CD4-positive, alpha-beta T cell treated with Interleukin-17A for 4 hours (primary cell): ENCODE measurements at regions not wholly inside any gene's neighbourhood (a gene's known extent, or its start where the extent isn't known, plus 50 kb on each side); places are given as distances from the start of the nearest gene placed in this dataset.
A peak's percentile ranks its signal among the peaks of the same experiment; 100 is the strongest.
"Not testable (repeated sequence)": the region's sequence is repeated elsewhere in the genome, so short reads cannot be mapped to it uniquely, and the experiment has no call there.

Source experiments
- DNase-seq: peaks from one replicate; pipeline ENCODE4 v3.0.0-alpha.2; 2020; ENCODE audit warnings: mixed read lengths

DNA sequence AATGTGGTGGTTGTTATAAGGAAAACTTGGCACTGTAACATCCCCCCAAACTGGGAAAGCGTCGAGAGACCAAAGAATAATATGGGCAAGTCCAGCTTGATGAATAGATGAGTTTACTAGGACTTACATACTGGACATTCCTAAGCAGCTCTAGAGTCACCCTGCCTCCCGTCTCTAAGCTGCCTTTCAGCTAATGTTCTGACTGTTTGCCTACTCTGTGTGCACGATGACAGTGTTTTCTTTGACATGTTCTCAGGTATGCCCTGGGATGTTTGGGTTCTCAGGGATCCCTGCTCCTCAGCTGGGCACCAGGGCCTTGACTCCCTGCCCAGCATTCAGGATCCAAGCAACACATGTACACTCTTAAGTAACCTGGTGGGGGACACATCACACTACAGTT is 87.5 kb downstream of the MRPL57 start:
- DNase-seq: not testable (repeated sequence)

DNA sequence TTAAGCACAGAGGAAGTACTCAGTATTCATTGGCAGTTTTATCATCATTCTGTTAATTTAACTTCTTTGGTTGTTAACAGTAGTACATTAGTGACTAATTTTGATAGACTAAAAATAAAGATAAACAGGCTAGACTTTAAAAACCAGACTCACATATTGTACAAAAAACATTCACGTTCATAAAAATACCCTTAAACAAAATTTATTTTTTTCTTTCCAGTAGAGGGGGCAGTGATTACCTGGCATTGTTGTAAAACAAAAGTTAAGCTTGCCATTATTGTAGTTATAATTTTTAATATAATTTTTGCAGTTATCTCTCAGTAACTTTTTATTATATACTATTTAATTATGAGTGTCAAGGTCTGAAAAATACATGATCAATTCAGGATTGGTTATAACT is 92.0 kb downstream of the MRPL57 start:
- DNase-seq: not testable (repeated sequence)

DNA sequence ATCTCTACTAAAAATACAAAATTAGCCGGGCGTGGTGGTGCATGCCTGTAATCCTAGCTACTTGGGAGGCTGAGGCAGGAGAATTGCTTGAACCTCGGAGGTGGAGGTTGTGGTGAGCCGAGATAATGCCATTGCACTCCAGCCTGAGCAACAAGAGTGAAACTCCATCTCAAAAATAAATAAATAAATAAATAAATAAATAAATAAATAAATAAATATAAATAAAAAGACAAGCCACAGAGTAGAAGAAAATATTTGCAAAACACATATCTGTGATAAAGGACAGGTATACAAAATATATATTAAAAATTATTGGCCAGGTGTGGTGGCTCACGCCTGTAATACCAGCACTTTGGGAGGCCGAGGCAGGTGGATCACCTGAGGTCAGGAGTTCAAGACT is 96.0 kb downstream of the MRPL57 start:
- not testable (repeated sequence) for DNase-seq

DNA sequence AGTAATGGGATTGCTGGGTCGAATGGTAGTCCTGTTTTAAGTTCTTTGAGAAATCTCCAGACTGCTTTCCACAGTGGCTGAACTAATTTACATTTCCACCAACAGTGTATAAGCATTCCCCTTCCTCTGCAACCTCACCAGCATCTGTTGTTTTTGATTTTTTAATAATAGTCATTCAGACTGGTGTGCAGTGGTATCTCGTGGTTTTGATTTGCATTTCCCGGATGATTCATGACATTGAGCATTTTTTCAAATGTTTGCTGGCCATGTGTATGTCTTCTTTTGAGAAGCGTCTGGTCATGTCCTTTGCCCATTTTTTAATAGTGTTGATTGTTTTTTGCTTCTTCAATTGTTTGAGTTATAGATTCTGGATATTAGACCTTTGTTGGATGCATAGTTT is 98.0 kb downstream of the MRPL57 start:
- DNase-seq: not testable (repeated sequence)

DNA sequence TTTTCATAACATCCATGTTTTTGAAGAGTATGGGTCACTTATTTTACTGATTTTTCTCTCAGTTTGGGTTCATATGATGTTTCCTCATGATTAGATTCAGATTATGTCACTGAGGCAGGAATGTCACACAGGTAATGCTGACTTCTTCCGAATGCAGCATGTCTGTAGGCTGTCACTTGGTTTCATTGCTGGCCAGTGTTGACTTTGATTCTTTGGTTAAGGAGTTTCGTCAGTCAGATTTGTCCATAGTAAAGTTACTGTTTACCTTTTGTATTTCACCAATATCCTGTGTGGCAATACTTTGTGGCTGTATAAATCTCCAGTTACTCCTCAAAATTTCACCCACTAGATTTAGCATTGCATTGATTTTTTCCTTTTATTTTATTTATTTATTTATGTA is 105.6 kb downstream of the MRPL57 start:
- DNase-seq: no peak

DNA sequence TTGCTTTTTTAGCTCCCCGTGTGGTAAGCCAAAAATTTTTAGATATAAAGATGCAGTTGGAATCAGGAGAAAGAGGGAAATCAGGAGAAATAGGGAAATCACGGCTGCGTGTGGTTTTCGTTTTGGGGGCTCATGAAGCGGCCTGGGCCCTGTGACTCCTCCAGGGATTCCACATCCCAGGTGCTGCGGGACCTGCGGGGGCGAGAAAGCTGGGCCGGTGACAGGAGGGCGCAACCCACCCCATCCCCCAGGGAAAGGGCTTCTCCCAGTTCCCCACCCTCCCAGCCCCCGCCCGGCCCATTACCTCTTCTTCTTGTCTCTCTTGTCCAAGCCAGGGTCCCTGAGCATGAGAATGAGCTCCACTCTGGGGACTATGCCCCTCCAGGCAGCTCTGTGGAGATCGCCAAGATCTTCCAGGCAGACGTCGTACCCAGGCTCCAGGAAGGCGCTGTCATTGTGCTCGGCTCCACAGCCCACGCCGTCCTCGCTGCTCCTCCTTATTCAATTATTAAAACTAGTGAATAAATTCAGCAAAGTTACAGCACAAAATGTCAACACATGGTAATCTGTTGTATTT is 111.0 kb downstream of the MRPL57 start:
- DNase-seq: no peak

DNA sequence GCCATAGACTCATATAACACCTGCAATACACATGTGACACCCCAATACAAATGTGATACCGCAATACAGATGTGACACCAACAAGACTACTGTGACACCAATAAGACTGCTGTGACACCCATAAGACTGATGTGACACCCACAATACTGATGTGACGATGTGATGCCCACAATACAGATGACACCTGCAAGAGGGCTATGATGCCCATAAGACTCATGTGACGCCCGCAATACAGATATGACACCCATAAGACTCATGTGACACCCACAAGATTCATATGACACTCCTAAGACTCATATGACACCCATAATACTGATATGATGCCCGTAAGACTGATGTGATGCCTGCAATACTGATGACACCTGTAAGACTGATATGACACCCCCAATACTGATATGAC is 113.0 kb downstream of the MRPL57 start:
- DNase-seq: no peak

DNA sequence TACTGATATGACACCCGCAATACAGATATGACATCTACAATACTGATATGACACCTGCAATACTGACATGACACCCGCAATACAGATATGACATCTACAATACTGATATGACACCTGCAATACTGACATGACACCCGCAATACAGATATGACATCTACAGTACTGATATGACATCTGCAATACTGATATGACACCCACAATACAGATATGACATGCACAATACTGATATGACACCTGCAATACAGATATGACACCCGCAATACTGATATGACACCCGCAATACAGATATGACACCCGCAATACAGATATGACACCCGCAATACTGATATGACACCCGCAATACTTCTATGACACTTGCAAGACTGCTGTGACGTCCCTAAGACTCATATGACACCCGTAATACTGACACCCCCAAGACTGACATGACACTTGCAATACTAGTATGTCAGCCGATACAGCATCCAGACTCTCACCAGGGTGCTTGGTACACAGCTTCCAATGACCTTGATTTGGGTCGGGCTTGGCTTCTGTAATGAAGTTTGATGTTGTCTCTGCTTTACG is 114.1 kb downstream of the MRPL57 start:
- not testable (repeated sequence) for DNase-seq

DNA sequence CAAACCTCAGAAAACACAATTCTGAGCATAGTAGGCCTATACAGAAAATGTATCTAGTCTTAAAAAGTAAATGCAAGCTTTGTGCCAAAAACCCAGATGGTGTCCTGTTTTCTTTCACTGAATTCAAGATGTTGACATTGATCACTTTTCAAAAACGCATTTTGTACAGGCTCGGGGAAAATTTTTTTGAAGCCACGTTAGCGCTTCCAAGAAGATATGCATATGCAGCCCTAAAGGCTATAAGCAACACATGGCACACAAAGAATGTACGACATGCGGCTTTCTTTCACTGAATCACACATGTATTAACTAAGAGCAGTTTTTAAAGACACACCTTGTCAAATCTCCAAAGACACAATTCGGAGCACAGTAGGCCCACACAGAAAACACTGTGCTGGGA is 115.4 kb downstream of the MRPL57 start:
- no peak for DNase-seq

DNA sequence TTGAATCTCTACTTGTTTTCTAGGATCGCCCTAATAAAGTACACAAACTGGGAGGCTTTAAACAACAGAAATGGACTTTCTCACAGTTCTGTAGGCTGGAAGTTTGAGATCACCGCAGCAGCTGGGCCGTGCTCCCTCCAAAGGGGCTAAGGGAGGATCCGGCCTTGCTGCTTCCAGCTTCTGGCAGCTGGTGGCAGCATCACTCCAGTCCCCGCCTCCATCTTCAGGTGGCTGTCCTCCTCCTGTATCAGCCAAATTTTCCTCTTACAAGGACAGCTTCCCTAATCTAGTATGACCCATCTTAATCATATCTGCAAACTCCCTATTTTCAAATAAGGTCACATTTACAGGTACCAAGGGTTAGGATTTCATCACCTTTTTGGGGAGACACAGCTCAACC is 120.5 kb downstream of the MRPL57 start:
- DNase-seq: peak; percentile 55

DNA sequence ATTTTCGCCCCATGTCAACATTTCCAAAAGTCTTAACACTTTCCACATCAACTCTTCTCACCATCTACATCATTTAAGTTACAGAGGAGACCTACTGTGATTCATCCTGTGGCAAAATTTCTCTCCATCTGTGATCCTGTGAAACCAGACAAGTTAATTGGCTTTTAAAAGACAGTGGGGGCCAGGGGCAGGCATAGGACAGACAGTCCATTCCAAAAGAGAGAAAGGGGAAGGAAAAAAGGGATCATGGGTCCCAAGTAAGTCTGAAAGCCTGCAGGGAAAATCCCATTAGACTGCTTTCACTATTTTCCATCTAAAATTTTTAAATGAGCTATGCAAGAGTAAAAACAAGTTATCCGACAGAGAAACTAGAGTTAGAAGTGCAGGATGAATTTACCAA is 121.0 kb downstream of the MRPL57 start:
- peak; percentile 5 for DNase-seq

DNA sequence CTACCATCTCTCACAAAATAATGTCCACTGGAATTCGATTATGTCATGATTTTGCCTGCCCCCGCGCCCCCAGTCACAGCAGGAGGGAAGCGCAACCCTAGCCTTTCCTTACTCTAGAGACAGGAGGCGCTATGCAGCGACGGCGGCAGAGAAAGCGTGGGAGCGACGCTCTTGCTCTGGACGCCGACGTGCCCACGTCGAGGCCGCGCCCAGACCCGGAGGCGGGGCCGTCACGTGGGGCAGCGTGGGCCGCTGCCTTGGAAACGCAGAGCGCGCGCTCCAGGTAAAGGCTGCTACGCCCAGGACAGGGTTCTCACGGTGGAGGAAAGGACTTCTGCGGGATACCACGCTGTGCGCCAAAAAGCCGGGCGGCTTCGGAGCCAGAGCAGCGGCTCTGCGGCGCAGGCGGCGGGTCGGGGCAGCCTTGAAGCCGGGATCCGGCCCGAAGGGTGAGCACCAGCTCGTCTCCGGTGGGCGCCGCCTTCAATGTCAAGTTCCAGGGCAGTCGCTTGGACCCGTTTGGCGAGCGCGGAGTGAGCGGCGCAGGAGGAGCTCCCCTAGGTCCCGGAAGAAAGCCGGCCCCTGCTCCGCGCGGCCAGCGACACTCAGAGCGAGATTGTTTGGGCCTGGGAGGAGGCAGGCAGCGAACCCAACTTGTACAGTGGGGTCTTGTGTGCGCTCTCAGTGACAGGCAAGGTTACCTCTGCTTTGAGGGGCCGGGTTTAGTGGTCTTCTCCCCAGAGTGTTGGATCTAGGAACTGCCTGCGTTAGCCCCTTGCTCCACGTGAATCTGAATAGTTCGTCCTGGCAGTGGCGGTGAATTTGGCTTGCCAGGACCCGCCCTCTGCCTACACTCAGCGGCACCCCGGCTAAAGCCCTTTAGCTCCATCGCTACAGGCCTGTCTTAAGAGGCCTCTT is 121.7 kb downstream of the MRPL57 start:
- peak; percentile 89 for DNase-seq

DNA sequence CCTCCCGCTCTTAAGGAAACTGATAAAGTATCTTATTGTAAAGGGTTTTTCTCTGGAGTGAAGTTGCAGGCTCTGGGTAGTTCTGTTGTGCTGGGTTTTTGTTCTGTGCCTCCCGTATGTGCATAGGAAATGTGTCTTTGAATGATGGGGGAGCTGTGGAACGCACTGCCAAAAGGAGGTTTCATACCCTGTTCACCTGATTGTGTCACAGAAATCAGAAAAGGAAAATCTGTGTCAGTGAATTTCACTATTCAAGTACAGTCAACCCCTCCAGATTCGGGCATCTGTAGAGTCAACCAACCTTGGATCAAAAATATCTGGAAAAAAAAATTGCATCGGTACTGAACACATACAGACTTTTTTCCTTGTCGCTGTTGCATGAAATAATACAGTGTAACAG is 127.8 kb downstream of the MRPL57 start:
- no peak for DNase-seq

DNA sequence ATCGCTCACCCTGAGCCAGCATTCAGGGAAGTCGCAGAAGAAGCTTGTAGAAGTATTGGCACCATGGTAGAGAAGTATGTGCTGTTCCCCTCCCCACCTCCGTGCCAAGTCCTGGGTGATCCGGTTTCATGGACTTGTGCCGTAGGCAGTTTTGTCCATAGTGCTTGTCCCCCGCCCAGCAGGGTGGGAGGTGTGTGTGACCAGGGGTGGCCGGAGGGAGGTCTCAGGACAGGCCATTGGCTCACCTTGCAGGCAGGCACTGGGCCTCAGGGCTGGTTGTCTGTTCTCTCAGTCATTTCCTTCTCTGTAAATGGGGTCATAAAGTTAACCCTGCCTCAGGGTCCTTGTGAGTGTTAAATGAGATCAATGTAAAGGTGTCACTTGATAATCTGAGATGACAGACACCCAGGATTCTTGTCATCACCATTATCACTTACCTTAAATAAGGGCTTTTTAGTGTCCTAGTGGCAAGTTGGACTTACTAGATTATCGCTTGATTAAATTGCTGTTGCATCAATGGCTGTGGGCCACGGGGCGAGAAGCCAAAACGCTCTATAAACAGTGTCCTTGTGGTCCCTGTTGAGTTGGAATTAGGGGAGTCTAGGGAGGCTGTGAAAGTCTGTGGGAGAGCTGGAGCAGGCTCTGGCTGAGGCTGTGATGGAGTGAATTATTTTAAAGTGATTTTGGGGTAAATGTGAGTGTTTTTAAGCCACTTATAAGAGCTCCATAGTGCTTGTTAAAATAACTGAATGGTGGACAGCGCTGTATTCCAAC is 130.0 kb downstream of the MRPL57 start:
- DNase-seq: not testable (repeated sequence)

DNA sequence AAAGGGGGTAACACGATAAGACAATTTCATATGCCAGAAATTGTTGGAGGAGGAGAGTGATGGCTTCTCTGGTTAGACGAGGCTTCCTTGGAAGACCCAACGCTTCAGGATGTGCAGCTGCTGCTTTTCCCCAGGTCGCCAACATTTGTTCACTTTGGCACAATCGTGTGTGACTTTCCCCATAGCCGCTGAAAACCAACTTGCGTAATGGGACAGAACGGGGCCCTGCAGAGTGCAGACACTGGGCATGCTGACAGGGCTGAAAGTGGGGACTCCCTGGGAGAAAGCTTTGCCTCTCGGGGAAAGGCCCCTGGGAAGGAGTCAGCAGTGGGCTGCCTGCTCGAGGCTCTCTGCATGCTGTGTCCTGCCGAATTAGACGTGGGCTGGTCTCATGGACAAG is 130.7 kb downstream of the MRPL57 start:
- not testable (repeated sequence) for DNase-seq

DNA sequence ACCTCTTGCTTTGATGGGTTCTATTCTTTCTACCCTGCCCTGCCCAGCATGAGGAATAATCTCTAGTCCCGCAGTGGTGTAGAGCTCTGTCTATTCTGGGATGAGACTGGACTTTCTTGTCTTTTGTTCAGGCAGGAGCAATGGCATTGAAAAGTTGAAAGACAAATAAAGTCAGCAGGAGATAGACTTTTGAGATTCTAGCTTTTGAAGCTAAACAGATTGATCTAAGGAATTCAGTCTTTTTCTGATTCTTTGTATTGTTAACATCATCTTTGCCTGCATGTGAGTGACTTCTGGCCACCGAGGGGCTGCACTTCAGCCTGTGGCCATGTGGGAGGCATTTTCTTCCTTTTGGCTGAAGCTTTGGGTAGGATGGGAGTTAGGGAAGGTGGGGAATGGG is 132.4 kb downstream of the MRPL57 start:
- no peak for DNase-seq

DNA sequence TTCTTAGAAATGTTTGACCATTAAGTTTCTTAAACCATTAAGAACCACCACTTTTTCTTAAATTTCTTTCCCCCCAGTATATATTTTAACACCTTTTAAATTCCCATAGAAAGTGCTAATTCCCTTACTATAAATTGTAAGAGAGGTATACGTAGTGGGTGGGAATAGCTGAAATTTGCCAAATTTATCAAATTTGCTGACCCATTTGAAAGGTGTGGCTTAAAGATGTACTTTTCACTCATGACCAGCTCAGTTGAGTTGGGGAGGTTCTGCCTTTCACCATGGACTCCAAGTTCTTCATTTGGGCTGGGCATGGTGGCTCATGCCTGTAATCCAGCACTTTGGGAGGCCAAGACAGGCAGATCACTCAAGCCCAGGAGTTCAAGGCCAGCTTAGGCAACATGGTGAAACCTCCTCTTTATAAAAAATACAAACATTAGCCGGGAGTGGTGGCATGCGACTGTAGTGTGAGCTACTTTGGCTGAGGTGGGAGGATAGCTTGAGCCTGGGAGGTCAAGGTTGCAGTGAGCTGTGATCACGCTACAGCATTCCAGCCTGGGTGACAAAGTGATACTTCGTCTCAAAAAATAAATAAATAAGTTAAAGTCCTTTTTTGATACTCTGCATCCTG is 133.2 kb downstream of the MRPL57 start:
- DNase-seq: no peak

DNA sequence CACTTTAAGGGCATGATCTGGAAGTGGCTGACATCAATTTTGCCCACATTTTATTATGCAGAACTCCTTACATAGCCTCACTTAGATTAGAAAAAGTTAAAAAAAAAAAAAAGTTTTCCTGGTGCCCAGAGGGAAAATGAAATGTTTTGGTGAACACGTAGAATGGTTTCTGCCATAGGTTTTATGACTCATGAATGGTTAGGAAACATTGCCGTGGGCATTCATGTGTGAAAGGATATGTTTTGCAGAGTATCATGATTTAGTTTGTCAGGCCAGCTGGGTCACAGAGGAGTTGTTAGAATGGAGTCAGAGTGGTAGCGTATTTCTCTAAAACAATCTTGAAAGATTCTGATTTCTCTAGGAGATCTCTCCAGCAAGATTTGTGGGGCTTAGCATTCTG is 133.8 kb downstream of the MRPL57 start:
- DNase-seq: no peak

DNA sequence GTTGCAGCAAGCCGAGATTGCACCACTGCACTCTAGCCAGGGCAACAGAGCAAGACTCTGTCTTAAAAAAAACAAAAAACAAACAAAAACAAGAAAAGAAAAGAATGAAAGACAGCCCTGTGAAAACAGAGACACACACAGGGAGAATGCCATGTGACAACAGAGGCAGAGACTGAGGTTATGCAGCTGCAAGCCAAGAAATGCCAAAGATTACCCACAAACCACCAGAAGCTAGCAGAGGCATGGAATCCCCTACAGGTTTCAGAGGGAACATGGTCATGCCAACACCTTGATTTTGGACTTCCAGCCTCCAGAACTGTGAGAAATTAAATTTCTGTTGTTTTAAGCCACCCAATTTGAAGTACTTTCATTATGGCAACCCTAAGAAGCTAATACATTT is 138.5 kb downstream of the MRPL57 start:
- DNase-seq: not testable (repeated sequence)

DNA sequence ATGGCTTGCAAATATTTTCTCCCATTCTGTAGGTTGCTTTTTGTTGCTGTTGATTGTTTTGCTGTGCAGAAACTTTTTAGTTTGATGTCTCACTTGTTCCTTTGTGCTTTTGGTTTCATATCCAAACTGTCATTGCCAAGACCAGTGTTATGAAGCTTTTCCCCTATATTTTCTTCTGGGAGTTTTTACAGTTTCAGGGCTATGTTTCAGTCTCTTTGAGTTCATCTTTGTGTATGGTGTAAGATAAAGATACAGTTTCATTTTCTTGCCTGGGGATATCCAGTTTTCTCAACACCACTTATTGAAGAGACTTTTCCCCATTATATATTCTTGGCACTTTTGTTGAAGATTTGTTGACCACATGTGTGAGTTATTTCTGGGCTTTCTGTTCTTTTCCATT is 139.9 kb downstream of the MRPL57 start:
- DNase-seq: no peak

DNA sequence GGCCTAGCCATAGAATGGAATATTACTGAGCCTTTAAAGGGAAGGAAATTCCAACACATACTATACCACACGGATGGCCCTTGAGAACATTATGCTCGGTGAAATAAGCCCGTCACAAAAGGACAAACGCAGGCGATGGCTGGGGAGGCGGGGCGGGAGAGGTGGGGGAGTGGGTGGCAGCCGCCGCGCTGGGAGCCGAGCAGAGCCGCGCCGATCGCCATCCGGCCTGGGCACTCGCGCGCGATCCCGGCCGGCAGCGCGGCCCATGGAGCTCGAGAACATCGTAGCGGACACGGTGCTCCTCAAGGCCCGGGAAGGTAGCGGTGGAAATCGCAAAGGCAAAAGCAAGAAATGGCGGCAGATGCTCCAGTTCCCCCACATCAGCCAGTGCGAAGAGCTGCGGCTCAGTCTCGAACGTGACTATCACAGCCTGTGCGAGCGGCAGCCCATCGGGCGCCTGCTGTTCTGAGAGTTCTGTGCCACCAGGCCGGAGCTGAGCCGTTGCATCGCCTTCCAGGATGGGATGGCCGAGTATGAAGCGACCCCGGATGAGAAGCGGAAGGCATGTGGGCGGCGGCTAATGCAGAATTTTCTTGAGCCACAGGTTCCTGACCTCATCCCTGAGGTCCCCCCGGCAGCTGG is 140.1 kb downstream of the ZDHHC20 start:
- no peak for DNase-seq
